ENCODE measurements at regions not wholly inside any gene's neighbourhood (a gene's known extent, or its start where the extent isn't known, plus 50 kb on each side); places are given as distances from the start of the nearest gene placed in this dataset.

GRCh38 chr9:89868100-89868499 lies 263.3 kb downstream of the GADD45G start:
- ATAC-seq (ENCODE audit: insufficient read depth, low FRiP score) (no peak), DNase-seq (no peak)
- H3K4me3 ChIP-seq: no peak overlapping the region
- H3K27ac ChIP-seq (ENCODE audit: low read depth in 1 of 2, low read length in 1 of 2): no peak overlapping the region
- no peaks in the 10 kb centered on the region for H3K27me3 ChIP-seq (ENCODE audit: control insufficient read depth in 3 of 3, insufficient read depth in 3 of 3, low read length in 2 of 3)
- no peak for TF ChIP-seq CTCF (IDR thresholded peaks at IDR 0.05; ENCODE audit: control extremely low read depth, extremely low read depth)
- H3K36me3 ChIP-seq (ENCODE audit: control insufficient read depth in 4 of 4, insufficient read depth in 4 of 4, low read length in 4 of 4): no peaks in the 10 kb centered on the region
- peaks cover 0 to 26% (median 1%) of the 10 kb centered on the region in 5 donors for H3K4me1 ChIP-seq (ENCODE audit: control insufficient read depth in 5 of 5, insufficient read depth in 5 of 5, low read length in 5 of 5)
- no peaks in the 10 kb centered on the region for H3K9me3 ChIP-seq (ENCODE audit: control insufficient read depth in 4 of 4, insufficient read depth in 3 of 4, low read length in 3 of 4)
- 80 to 96% methylated on average over 4 of the region's 4 CpGs for WGBS, 2 donors
- no peak overlapping the region for H3K9ac ChIP-seq (ENCODE audit: insufficient read depth in 1 of 2, low read length in 2 of 2)

GRCh38 chr9:89869793-89870580 lies 265.2 kb downstream of the GADD45G start:
- Histone ChIP-seq H3K27me3 (ENCODE audit: control insufficient read depth in 3 of 3, insufficient read depth in 3 of 3, low read length in 2 of 3) (no peaks in the 10 kb centered on the region), H3K4me3 (no peak overlapping the region), H3K9me3 (ENCODE audit: control insufficient read depth in 4 of 4, insufficient read depth in 3 of 4, low read length in 3 of 4) (no peaks in the 10 kb centered on the region), H3K27ac (ENCODE audit: low read depth in 1 of 2, low read length in 1 of 2) (no peak overlapping the region), H3K9ac (ENCODE audit: insufficient read depth in 1 of 2, low read length in 2 of 2) (no peak overlapping the region), H3K36me3 (ENCODE audit: control insufficient read depth in 4 of 4, insufficient read depth in 4 of 4, low read length in 4 of 4) (no peaks in the 10 kb centered on the region), H3K4me1 (ENCODE audit: control insufficient read depth in 5 of 5, insufficient read depth in 5 of 5, low read length in 5 of 5) (peaks cover 5 to 25% (median 8%) of the 10 kb centered on the region in 5 donors)
- ATAC-seq (ENCODE audit: insufficient read depth, low FRiP score) (no peak), DNase-seq (peak in 1 of 3 donors; percentile 15)
- 81 to 89% methylated on average over 7 of the region's 7 CpGs for WGBS, 2 donors
- TF ChIP-seq CTCF (IDR thresholded peaks at IDR 0.05; ENCODE audit: control extremely low read depth, extremely low read depth): no peak

GRCh38 chr9:89871871-89872331 lies 267.1 kb downstream of the GADD45G start:
- WGBS, 2 donors: 95 to 97% methylated on average over 5 of the region's 5 CpGs
- DNase-seq: no peak
- ATAC-seq (ENCODE audit: insufficient read depth, low FRiP score): no peak
- no peaks in the 10 kb centered on the region for H3K9me3 ChIP-seq (ENCODE audit: control insufficient read depth in 4 of 4, insufficient read depth in 3 of 4, low read length in 3 of 4)
- no peak overlapping the region for H3K9ac ChIP-seq (ENCODE audit: insufficient read depth in 1 of 2, low read length in 2 of 2)
- no peaks in the 10 kb centered on the region for H3K36me3 ChIP-seq (ENCODE audit: control insufficient read depth in 4 of 4, insufficient read depth in 4 of 4, low read length in 4 of 4)
- H3K4me3 ChIP-seq: no peak overlapping the region
- peak overlapping the region in 1 of 2 donors; percentile 92 for H3K27ac ChIP-seq (ENCODE audit: low read depth in 1 of 2, low read length in 1 of 2)
- no peaks in the 10 kb centered on the region for H3K27me3 ChIP-seq (ENCODE audit: control insufficient read depth in 3 of 3, insufficient read depth in 3 of 3, low read length in 2 of 3)
- peaks cover 5 to 22% (median 16%) of the 10 kb centered on the region in 5 donors for H3K4me1 ChIP-seq (ENCODE audit: control insufficient read depth in 5 of 5, insufficient read depth in 5 of 5, low read length in 5 of 5)
- no peak for TF ChIP-seq CTCF (IDR thresholded peaks at IDR 0.05; ENCODE audit: control extremely low read depth, extremely low read depth)
